PC-9 (cell line): ENCODE measurements at regions not wholly inside any gene's neighbourhood (a gene's known extent, or its start where the extent isn't known, plus 50 kb on each side); places are given as distances from the start of the nearest gene placed in this dataset.

Source experiments
- BruUV-seq: library from RNA; stranded (reverse); fragments of 400-500 nt; replicated peaks from 2 replicates; lab custom pipeline; 2021; lab: Mats Ljungman, UMichigan
- CTCF ChIA-PET: fragments of 300-600 bp; sonication (Branson Sonifier 250); formaldehyde crosslinking; loops from one replicate; lab custom pipeline; 2022; ENCODE audit warnings: antibody characterized with exemption; lab: Charles Lee
- POLR2A ChIA-PET: fragments of 300-600 bp; sonication (Branson Sonifier 250); formaldehyde crosslinking; loops from one replicate; lab custom pipeline; 2022; ENCODE audit warnings: antibody characterized with exemption; ENCODE audit not compliant: unreplicated experiment; lab: Charles Lee
- DNase-seq, 2 experiments: peaks; one replicate each; pipeline versions ENCODE4 v3.0.0 to v3.0.0-alpha.2; 2015 to 2022; ENCODE audit warnings: mixed read lengths in 1 of 2
- H2AFZ ChIP-seq: fragments of 200-600 bp; sonication (generic); 2 replicates; pipeline ENCODE4 v1.8.1; 2017; ENCODE audit warnings: antibody characterized with exemption
- H3F3A ChIP-seq: fragments of 200-600 bp; sonication (generic); 2 replicates; pipeline ENCODE4 v1.8.1; 2017; ENCODE audit warnings: antibody characterized with exemption, mild to moderate bottlenecking, low read depth; ENCODE audit not compliant: insufficient read depth
- H3K27ac ChIP-seq: fragments of 200-600 bp; sonication (generic); 2 replicates; pipeline ENCODE4 v1.6.1; 2016; ENCODE audit warnings: mixed run types
- H3K27me3 ChIP-seq: fragments of 200-600 bp; sonication (generic); 2 replicates; pipeline ENCODE4 v1.6.1; 2016; ENCODE audit warnings: low read depth, mixed run types; ENCODE audit not compliant: insufficient read depth
- H3K36me3 ChIP-seq: fragments of 200-600 bp; sonication (generic); 2 replicates; pipeline ENCODE4 v1.6.1; 2016; ENCODE audit warnings: low read depth, mixed run types
- H3K4me1 ChIP-seq: fragments of 200-600 bp; sonication (generic); replicated peaks from 2 replicates; pipeline ENCODE4 v1.6.1; 2016; ENCODE audit warnings: mixed run types; ENCODE audit not compliant: insufficient read depth
- H3K4me2 ChIP-seq: fragments of 200-600 bp; sonication (generic); 2 replicates; pipeline ENCODE4 v1.6.1; 2017; ENCODE audit warnings: mixed run types
- H3K4me3 ChIP-seq: fragments of 200-600 bp; sonication (generic); 2 replicates; pipeline ENCODE4 v1.6.1; 2016; ENCODE audit warnings: mixed run types
- H3K79me2 ChIP-seq: fragments of 200-600 bp; sonication (generic); 2 replicates; pipeline ENCODE4 v1.6.1; 2017; ENCODE audit warnings: low read depth, mixed run types
- H3K9me2 ChIP-seq: fragments of 200-600 bp; sonication (generic); 2 replicates; pipeline ENCODE4 v1.8.1; 2017; ENCODE audit warnings: mild to moderate bottlenecking; ENCODE audit not compliant: insufficient read depth
- H3K9me3 ChIP-seq: fragments of 200-600 bp; sonication (generic); 2 replicates; pipeline ENCODE4 v1.8.1; 2016; ENCODE audit warnings: low read depth; ENCODE audit not compliant: insufficient read depth
- H4K20me1 ChIP-seq: fragments of 200-600 bp; sonication (generic); 2 replicates; pipeline ENCODE4 v1.8.1; 2017; ENCODE audit not compliant: insufficient read depth
- EZH2 ChIP-seq: fragments of 200-600 bp; sonication (generic); IDR thresholded peaks from 2 replicates; pipeline ENCODE4 v1.8.0; 2017; ENCODE audit warnings: antibody characterized with exemption, low read depth
- intact Hi-C: fragments of 100-400 bp; cut with micrococcal nuclease; formaldehyde crosslinking; loops from one replicate; pipeline ENCODE4 v1.10.0; 2022; ENCODE audit not compliant: unreplicated experiment
- TF ChIP-seq, protein P1 (sequence below): fragments of 200-600 bp; sonication (generic); conservative IDR thresholded peaks from 2 replicates; pipeline ENCODE4 v1.6.1; 2017; ENCODE audit warnings: mixed run types, antibody characterized with exemption, mild to moderate bottlenecking, moderate library complexity

DNA sequence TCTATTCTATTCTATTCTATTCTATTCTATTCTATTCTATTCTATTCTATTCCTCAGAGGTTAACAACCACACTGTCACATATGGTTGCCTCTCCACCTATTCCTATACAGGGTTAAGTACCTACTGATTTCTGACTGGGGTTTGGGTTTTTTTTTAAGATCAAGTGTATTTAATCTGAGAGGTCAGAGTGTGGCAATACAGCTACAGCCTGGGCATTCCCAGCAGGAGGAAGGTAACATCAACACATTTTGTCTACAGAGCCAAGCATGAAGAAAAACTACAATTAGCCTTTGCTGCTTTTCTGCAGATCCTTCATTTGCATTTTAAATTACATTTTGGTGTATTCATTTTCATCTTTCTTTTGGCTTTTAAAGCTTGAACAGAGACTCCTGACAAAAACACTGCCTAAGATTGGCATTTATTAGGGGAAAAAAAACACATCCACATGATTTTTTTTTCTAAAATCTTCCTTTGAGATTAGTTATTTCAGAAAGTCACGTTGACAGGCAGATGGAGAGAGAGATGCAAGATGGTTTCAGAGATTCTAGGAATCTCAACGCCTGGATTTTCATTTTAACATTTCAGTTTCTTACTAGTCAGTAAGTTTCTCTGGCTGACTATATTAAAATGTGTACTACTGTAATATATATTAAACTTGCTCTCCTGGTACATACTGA, 255.9 kb upstream of the TET2 start:
- H3K36me3 ChIP-seq: no peaks in the 10 kb centered on the region
- H3K9me3 ChIP-seq: no peaks in the 10 kb centered on the region
- no peaks in the 10 kb centered on the region for H3K27me3 ChIP-seq
- H3K9me2 ChIP-seq: no peaks in the 10 kb centered on the region
- POLR2A ChIA-PET: no interaction called here
- intact Hi-C loops: no loop called here
- H3K4me1 ChIP-seq: no peaks in the 10 kb centered on the region
- BruUV-seq: no TSS peak
- H3F3A ChIP-seq: no peaks in the 10 kb centered on the region
- CTCF ChIA-PET: no interaction called here
- no peaks in the 10 kb centered on the region for H3K79me2 ChIP-seq
- H4K20me1 ChIP-seq: no peaks in the 10 kb centered on the region; the same call in 1 of the 2 replicates
- no peak for DNase-seq
- no peak overlapping the region for H3K27ac ChIP-seq
- H3K4me3 ChIP-seq: no peak overlapping the region
- H3K4me2 ChIP-seq: no peak overlapping the region
- no peak for TF ChIP-seq EZH2
- TF ChIP-seq, protein P1, sequence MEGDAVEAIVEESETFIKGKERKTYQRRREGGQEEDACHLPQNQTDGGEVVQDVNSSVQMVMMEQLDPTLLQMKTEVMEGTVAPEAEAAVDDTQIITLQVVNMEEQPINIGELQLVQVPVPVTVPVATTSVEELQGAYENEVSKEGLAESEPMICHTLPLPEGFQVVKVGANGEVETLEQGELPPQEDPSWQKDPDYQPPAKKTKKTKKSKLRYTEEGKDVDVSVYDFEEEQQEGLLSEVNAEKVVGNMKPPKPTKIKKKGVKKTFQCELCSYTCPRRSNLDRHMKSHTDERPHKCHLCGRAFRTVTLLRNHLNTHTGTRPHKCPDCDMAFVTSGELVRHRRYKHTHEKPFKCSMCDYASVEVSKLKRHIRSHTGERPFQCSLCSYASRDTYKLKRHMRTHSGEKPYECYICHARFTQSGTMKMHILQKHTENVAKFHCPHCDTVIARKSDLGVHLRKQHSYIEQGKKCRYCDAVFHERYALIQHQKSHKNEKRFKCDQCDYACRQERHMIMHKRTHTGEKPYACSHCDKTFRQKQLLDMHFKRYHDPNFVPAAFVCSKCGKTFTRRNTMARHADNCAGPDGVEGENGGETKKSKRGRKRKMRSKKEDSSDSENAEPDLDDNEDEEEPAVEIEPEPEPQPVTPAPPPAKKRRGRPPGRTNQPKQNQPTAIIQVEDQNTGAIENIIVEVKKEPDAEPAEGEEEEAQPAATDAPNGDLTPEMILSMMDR: no peak
- H2AFZ ChIP-seq: no peak overlapping the region

DNA sequence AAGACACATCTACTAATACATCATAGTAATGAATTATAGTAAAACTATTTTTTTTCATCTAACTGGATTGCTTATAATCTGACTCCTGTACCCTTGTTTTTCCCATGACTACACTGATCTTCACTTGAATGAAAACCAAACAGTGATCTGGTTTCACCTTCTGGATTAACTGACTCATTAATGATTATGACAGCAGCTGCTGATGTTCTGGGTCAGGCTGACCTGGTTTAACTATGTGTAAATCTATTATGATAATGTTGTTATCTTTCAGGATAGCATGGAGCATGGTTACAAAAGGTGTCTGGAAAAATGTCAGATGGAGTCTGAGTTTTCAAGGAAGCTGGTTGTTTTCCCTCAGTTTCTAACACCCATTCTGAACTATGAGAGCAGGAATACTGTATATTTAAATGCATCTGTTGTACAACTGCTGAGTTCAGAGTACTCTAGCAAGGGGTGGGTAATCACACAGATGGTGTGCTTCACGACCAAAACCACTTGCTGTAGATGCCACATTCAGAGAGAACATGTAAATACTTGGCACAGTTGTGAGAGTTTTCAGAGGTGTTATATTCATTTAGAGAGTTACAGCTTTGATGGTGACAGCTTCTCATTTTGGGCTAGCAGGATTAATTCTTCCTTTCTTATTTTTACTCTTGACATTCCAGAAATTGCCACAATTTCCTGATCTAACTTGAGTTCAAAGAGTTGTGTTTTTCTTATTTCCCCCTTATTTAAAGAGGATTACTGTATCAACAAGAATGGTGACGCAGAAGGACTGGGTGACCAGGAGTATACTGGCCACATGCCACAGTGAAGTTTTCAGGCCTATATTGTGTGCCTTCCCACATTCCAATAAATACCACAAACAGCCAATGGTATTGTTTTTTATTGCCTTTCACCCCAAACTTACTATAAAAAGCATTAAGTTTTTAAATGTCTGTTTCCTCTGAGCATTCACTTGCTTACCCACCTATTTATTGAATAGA, 249.7 kb upstream of the TET2 start:
- no peaks in the 10 kb centered on the region for H3K9me3 ChIP-seq
- H3K27me3 ChIP-seq: no peaks in the 10 kb centered on the region
- ChIA-PET POLR2A (no interaction called here), CTCF (no interaction called here)
- H3K79me2 ChIP-seq: no peaks in the 10 kb centered on the region
- DNase-seq: no peak
- no peak overlapping the region for H2AFZ ChIP-seq
- no peaks in the 10 kb centered on the region for H4K20me1 ChIP-seq
- H3F3A ChIP-seq: no peaks in the 10 kb centered on the region
- intact Hi-C loops: no loop called here
- H3K36me3 ChIP-seq: no peaks in the 10 kb centered on the region
- H3K27ac ChIP-seq: no peak overlapping the region
- no TSS peak for BruUV-seq
- no peak overlapping the region for H3K4me3 ChIP-seq
- no peak overlapping the region for H3K4me2 ChIP-seq
- H3K9me2 ChIP-seq: no peaks in the 10 kb centered on the region
- no peaks in the 10 kb centered on the region for H3K4me1 ChIP-seq
- TF ChIP-seq EZH2: no peak
- TF ChIP-seq, protein P1: no peak

DNA sequence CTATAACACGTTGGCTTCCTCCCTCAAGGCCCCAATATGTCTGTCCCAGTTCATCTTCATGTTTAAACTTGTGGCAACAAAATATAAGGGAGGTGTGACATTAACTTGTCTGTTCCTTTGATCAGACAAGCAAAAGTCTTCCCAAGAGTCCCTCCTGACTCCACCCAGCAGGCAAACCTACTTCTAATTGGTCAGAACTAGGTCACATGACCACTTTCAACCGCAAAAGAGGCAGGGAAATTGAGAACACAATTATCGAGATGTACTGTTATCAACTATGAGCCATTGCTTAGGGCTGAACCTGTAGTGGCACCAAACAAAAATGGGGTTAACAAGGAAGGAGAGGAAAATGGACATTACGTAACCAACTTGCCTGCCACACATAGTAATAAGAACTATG, 246.8 kb upstream of the TET2 start:
- no peaks in the 10 kb centered on the region for H3K36me3 ChIP-seq
- no peaks in the 10 kb centered on the region for H3K27me3 ChIP-seq
- no peaks in the 10 kb centered on the region for H3F3A ChIP-seq
- no peaks in the 10 kb centered on the region for H3K9me3 ChIP-seq
- H3K4me1 ChIP-seq: no peaks in the 10 kb centered on the region
- H3K4me3 ChIP-seq: no peak overlapping the region
- no peak for TF ChIP-seq EZH2
- TF ChIP-seq, protein P1: no peak
- intact Hi-C loops: no loop called here
- ChIA-PET POLR2A (no interaction called here), CTCF (no interaction called here)
- BruUV-seq: no TSS peak
- no peaks in the 10 kb centered on the region for H4K20me1 ChIP-seq
- no peaks in the 10 kb centered on the region for H3K9me2 ChIP-seq
- H3K4me2 ChIP-seq: no peak overlapping the region
- no peak overlapping the region for H3K27ac ChIP-seq
- H2AFZ ChIP-seq: no peak overlapping the region
- H3K79me2 ChIP-seq: no peaks in the 10 kb centered on the region
- DNase-seq: no peak
